Fibroblast of lung (primary cell): ENCODE measurements at regions not wholly inside any gene's neighbourhood (a gene's known extent, or its start where the extent isn't known, plus 50 kb on each side); places are given as distances from the start of the nearest gene placed in this dataset.

Experiments
- EZH2 ChIP-seq: IDR thresholded peaks from 2 replicates; pipeline ENCODE4 v1.5.1; 2012; ENCODE audit warnings: low read length, control low read depth, mild to moderate bottlenecking; ENCODE audit errors: missing control alignments
- TF ChIP-seq, protein P1 (sequence below), 2 donors: IDR thresholded peaks in 1 of 2; conservative IDR thresholded peaks in 1 of 2; 1 replicate in 1 of 2; 2 replicates in 1 of 2; pipeline ENCODE4 v1.5.1; 2011 to 2012; ENCODE audit warnings: low read length in 2 of 2, control low read depth in 1 of 2, inconsistent platforms in 1 of 2, low read depth in 1 of 2, mild to moderate bottlenecking in 1 of 2

DNA sequence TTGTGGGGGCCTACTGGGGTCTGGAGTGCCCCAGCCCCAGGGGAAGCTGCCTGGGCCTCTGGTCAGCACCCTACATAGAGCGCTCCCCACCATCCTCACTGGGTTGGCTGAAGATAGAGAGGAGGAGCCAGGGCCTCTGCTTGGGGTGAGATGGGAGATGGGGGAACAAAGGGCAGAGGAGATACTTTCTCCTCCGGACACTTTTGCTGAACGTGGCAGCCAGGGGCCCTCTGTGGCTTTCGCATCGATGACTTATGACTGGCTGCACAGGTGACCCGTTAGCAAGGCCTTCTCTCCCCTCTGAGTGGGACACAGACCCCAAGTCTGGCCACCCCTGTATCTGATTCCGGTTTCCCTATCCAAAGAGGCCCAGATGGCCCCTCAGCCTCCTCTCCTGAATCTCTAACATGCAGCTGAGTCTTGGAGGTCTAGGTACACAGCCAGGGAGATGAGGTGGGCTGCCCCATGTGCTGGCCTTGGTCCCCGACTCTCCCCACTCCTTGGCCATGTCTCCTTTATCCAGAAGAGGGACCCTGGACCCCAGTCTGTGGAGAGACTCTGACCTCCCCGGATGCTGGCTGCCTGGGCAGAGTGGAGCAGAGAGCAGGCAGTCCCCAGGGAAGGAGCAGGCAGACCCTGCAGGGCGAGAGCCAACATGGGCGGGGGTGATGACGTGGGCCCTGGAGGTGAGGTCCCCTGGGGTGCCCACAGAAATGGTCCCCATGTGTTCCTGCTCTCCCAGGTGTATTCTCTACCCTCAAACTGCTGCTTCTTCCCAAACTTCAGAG, 59.3 kb upstream of the NECTIN1 start:
- TF ChIP-seq, protein P1, sequence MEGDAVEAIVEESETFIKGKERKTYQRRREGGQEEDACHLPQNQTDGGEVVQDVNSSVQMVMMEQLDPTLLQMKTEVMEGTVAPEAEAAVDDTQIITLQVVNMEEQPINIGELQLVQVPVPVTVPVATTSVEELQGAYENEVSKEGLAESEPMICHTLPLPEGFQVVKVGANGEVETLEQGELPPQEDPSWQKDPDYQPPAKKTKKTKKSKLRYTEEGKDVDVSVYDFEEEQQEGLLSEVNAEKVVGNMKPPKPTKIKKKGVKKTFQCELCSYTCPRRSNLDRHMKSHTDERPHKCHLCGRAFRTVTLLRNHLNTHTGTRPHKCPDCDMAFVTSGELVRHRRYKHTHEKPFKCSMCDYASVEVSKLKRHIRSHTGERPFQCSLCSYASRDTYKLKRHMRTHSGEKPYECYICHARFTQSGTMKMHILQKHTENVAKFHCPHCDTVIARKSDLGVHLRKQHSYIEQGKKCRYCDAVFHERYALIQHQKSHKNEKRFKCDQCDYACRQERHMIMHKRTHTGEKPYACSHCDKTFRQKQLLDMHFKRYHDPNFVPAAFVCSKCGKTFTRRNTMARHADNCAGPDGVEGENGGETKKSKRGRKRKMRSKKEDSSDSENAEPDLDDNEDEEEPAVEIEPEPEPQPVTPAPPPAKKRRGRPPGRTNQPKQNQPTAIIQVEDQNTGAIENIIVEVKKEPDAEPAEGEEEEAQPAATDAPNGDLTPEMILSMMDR (conservative IDR thresholded peaks at IDR 0.05 in 1 of 2, IDR thresholded peaks at IDR 0.05 in 1 of 2; ENCODE audit: low read depth in 1 of 2, low read length in 2 of 2): no peak
- TF ChIP-seq EZH2: no peak
